ENCODE measurements at regions not wholly inside any gene's neighbourhood (a gene's known extent, or its start where the extent isn't known, plus 50 kb on each side); places are given as distances from the start of the nearest gene placed in this dataset.

DNA sequence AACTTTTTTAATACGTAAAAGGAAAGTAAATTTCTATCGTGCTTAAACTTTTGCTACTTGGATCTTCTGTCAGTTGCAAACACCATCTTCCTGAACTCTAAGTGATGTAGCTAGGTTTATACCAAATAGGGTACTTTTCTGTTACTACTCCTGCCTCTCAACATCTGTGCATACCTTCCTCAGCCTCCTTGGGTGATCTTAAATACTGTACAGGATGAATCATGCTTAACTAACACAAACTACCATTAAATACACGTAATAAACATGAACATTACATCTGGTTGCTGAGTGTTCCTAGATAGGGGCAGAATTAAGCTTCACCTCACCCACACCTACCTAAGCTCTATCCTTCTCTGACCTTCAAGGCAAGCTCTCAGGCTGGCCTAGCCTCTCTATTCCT, 398.0 kb downstream of the TXNL1 start:
- TF ChIP-seq CTCF (IDR thresholded peaks at IDR 0.05; ENCODE audit: low read length) = no peak
- TF ChIP-seq EZH2 (IDR thresholded peaks at IDR 0.05; ENCODE audit: borderline replicate concordance, low read length) = no peak

Data from OCI-LY1 (cell line).